GM18505 (cell line): ENCODE measurements at regions not wholly inside any gene's neighbourhood (a gene's known extent, or its start where the extent isn't known, plus 50 kb on each side); places are given as distances from the start of the nearest gene placed in this dataset.
"Not testable (repeated sequence)": the region's sequence is repeated elsewhere in the genome, so short reads cannot be mapped to it uniquely, and the experiment has no call there.

Experiments
- ATAC-seq: cut with Tn5 transposase; IDR thresholded peaks from one replicate; pipeline ENCODE4 v1.9.1; 2021; ENCODE audit not compliant: unreplicated experiment
- POLR2A ChIP-seq: IDR thresholded peaks from 4 replicates; pipeline ENCODE4 v1.6.1; 2011; ENCODE audit warnings: borderline replicate concordance; ENCODE audit not compliant: insufficient read depth, insufficient read length; ENCODE audit errors: extremely low read depth

DNA sequence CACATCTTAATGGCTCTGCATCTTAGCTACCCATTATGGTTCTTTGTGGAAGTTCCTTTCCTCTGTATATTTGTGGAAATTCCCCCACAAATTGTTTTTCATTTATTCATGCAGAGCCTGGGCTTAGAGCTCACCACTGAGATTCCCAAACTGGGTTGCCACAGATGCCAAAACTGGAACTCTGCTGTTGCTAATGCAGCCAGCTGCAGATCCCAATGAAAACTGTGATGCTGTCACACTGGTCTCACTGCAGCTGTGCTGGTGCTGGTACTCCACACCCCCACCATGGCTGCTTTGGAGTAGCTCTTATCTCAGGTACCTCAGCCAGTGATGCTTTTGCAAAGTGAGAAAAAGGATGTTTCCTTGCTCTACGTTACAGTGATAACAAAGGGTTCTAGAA, 87.7 kb downstream of the DCK start:
- no peak for TF ChIP-seq POLR2A
- ATAC-seq, result no peak

DNA sequence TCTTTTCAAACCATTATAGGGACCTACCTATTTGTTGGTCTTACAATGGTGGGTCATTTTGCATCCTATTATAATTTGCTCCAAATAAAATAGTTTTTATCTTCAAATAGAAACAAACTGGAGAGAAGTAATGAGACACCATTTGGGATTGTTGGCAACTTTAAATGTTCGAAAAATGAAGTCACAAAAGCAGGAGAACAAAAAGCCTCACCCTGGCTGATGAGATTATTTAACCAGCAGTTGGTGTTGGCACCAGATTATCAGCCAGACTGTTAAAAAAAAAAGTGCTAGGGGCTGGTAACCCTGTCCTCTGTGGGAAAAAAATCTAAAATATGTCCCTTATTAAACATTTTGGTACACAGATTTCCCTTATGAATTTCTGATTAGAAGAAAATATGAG, 100.3 kb downstream of the DCK start:
- no peak for TF ChIP-seq POLR2A

DNA sequence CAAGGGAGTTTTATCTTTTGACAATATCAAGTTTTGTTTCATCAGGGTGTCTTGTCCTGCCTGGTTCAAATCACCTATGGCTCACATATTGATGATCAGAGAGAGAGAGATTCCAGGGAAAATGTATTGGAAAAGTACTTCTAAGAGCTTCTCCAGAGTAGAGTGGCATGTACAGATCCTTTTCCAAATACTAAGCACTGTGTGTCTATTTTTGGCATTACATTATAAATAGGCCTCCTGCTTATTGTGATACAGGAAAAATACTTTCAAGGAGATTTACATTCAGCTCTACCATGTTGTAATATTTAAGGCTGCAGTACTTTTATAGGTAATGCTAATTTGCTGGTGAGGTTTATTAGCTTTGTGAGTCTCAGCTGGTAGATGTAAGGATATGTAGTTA, 100.8 kb downstream of the DCK start:
- ATAC-seq, result no peak
- TF ChIP-seq POLR2A, result no peak

More for the DNA sequence above, 100.3 kb downstream of the DCK start:
- ATAC-seq, result no peak

DNA sequence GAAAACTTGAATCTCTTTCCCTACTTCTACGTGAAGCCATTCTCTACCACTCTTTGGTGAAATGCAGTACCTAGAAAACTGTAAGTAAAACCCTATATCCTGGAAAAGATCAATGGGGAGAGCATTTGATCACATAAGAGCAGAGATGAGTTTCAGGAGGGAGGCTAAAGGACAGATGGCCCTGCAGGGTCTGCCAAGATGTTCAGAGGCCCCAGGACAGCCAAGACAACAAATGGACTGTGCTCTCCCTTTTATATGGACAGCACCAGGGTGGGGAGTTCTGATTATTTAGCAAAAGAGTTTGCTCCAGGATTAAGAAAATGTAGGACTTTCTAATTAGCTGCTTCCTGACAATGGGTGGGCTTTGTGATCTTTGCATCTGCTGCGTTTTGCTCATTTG, 101.7 kb downstream of the DCK start:
- no peak for ATAC-seq

DNA sequence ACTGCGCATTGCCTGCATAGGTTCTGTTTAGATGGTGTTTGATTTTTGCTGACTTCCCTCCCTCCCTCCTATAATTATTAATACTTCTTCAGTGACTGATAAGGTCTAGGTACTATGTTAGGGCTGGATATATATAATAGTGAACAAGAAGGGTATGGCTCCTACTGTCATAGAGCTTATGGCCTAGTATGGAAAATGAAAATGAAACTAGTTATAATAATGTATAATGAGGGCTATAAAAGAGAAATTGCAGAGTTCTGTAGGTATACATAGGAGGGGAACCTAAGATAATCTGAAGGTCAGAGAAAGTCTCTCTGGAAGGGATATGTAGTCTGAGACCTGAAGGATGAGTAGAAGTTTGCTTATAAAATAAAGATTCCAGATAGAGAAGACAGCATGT, 102.1 kb downstream of the DCK start:
- TF ChIP-seq POLR2A, result no peak
- ATAC-seq, result no peak

More for the DNA sequence above, 101.7 kb downstream of the DCK start:
- no peak for TF ChIP-seq POLR2A

DNA sequence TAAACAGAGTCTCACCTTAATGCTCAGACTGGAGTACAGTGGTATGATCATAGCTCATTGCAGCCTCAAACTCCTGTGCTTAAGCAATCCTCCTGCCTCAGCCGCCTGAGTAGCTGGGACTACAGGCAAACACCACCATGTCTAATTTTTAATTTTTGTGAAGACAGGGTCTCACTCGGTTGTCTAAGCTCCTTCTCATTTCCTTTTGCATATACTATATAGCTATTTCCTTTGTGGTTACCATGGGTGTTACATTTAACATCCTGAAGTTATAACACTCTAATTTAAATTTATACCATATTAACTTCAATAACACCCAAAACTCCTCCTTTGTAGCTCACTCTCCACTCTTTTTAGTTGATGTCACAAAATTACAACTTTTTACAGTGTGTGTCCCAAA, 114.3 kb downstream of the DCK start:
- TF ChIP-seq POLR2A, result no peak
- no peak for ATAC-seq

DNA sequence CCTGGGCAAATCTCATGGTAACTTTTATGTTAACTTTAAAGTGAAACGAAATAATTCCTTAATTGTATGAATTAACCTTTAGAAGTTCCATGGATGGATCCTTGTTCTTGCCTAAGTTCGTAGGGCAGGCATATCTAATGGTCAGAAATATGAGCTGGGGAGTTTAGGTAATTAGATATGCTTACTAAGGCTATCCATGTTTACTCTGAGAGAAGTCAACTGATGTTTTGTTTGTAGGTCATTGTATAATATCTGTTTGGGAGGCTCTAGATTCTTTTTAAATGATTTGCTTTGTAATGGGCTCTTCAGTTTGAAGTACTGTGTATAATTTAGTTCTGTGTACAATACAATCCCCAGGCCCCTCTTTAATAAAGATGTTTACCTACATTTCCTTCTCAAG, 117.0 kb downstream of the DCK start:
- no peak for ATAC-seq

DNA sequence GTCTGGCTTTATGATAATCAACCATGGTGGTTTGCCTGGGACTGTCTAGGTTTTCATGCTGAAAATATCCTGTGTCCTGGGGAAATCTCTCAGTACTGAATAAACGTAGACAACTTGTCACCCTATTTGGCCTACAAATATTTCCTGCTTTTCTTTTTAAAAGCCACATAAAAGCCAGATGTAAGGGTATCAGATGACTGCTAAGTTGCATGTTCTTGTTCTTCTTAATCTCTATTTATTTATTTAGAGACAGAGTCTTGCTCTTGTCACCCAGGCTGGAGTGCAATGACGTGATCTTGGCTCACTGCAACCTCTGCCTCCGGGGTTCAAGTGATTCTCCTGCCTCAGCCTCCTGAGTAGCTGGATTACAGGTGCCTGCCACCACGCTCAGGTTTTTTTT, 117.7 kb downstream of the DCK start:
- not testable (repeated sequence) for ATAC-seq

More for the DNA sequence above, 117.0 kb downstream of the DCK start:
- TF ChIP-seq POLR2A, result no peak

DNA sequence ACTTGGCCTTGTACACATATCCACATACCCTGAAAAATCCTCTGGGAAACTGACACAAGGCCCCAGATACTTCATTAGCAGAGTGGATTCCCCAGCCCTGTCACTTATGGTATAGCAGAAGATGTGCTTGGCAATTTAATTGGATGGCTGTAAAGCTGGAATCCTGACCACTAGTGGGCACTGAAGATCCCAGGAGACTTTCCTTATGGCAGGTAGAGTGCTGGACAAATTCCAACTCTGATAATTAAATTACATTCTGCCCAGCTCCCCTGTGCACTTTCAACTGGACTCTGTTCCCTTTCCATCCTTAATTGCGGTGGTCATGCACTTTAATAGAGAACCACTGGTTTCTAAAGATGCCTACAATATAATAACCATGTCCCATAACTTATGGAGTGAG, 119.8 kb downstream of the DCK start:
- ATAC-seq, result no peak

DNA sequence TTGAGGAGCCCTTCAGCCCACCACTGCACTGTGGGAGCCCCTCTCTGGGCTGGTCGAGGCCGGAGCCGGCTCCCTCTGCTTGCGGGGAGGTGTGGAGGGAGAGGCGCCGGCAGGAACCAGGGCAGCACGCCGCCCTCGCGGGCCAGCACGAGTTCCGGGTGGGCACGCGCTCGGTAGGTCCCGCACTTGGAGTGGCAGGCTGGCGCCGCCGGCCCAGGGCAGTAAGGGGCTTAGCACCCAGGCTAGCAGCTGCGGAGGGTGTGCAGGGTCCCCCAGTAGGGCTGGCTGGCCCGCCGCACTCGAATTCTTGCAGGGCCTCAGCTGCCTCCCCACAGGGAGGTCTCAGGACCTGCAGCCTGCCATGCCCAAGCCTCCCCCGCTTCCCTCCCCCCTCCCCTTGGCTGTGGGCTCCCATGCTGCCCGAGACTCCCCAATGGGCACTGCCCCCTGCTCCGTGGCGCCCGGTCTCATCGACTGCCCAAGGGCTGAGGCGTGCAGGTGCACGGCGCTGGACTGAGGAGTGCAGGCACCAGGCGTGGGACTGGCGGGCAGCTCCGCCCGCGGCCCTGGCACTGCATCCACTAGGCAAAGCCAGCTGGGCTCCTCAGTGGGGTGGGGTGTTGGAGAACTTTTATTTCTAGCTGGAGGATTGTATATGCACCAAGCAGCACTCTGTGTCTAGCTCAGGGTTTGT, 127.5 kb downstream of the DCK start:
- no peak for ATAC-seq
- TF ChIP-seq POLR2A, result no peak

More for the DNA sequence above, 119.8 kb downstream of the DCK start:
- no peak for TF ChIP-seq POLR2A

DNA sequence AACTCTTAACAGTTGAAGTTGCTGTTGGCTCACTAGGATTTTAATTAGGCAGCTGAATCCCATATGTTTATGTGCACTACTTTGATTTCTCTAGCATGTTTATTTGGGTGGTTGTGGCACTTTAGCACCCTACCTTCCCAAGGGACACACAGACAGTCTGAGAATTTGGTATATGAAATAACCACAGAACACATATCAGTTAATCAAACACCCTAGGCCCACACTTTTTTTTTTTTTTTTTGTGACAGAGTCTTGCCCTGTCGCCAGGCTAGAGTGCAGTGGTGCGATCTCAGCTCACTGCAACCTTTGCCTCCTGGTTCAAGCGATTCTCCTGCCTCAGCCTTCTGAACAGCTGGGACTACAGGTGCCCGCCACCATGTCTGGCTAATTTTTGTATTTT, 130.5 kb downstream of the DCK start:
- no peak for TF ChIP-seq POLR2A
- no peak for ATAC-seq

DNA sequence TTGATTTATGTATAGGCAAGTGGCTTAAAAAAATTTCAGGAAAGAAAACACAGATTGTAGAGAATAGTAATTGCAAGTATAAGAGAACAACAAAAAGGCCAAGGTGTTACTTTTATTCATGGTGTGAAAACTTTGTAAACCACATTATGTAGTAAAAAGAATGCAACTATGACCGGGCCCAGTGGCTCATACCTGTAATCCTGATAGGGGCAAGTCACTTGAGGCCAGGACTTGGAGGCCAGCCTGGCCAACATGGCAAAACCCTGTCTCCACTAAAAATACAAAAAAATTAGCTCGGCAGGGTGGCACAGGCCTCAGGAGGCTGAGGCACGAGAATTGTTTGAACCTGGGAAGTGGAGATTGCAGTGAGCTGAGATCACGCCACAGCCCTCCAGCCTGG, 131.7 kb downstream of the DCK start:
- no peak for TF ChIP-seq POLR2A
- no peak for ATAC-seq

DNA sequence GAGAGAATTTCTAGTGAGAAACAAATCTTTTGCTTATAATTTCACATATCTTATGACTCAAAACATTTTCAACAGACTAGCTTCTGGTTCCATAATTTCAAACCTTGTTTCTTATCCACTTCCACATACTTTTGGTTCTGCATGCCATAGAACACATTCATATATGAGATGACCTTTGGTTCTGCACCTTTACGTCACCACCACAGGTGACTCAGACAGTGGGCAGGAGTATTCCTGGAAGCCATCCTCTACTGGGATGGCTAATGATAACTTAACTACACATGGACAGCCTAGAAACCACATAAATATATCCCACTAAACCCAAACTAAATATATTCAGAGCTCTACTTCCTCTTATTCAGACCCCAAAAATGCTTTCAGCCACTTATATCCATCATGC, 133.3 kb downstream of the DCK start:
- no peak for ATAC-seq
- TF ChIP-seq POLR2A, result no peak

DNA sequence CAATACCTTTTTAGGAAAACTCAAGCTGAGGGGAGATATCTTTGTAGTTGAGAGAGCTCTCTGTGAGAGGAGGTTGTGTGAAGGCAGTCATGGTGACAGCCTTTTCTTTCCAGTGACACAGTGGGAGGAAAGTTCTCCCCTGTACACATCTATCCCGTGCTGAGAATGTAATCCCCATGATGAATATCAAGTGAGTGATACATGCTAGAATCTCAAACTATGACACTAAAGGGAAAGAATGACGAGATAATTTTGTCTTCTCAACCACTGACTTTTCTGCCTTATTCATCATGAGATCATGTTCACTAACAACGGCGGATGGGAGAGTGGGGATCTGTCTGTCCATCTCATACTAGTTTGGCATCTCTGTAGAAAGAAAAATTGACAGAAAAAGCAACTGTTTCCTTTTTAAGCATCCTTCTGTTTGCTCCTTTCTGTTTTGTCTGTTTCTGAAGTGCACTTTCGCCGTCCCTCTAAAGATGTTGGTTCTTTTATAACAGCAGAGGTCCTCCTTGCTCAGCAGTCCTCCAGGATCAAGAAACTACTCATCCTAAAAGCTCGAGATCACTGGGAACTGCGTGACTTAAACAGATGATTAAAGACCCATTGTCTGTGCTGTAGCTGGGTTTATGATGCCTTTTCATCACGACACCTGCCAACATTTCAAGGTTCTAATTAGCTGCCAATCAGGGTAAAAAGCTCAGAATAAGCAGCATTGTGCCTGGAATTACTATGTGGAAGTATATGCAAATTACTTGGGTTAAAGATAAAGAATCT, 137.6 kb downstream of the DCK start:
- TF ChIP-seq POLR2A, result no peak

DNA sequence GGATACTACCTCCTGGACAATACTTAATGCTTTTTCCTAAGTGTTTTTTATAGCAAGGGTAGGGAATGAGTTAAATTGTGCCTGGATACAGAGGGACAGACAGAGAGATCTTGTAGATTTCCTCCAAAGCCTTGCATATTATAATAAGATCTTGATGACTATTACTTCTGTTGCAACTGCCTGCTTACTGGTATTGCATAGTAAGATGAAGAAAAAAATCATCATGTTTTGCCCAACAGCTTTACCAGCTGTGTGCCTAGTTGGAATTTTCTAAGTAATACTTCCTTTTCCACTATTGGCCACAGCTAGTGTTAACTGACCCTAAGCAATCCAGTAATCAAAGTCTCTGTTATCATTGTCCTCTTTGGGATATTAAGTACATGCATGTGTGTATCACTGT, 139.0 kb downstream of the DCK start:
- no peak for ATAC-seq
- TF ChIP-seq POLR2A, result no peak

More for the DNA sequence above, 137.6 kb downstream of the DCK start:
- ATAC-seq, result no peak

DNA sequence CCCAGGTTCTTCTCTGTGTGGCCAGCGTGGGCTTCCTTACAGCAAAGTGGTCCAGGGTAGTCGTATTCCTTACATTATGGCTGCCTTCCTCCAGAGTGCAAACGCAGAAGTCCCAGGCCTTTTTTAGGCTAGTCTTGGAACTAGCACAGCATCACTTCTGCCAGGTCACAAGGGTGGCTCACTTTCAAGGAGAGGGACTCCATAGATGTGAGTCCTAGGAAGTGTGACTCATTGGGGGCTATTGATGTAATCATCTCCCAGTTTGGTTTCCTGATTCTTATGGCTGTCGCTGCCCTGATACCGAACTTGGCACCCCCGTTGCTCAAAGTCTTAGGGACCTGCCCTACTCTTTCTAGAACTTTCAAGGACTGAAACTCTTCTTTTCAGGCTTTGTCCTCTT, 140.0 kb downstream of the DCK start:
- no peak for TF ChIP-seq POLR2A
- no peak for ATAC-seq
